GM23338 (cell line): ENCODE measurements at regions not wholly inside any gene's neighbourhood (a gene's known extent, or its start where the extent isn't known, plus 50 kb on each side); places are given as distances from the start of the nearest gene placed in this dataset.

Experiments used
- CREB1 ChIP-seq: fragments of 250-450 bp; sonication (Bioruptor Pico); IDR thresholded peaks from 2 replicates; pipeline ENCODE4 v1.5.0; 2020; ENCODE audit warnings: low read depth, mild to moderate bottlenecking, moderate library complexity
- CTCF ChIP-seq, 2 experiments: fragments of 200-600 bp in 1 of 2; sonication (generic) in 1 of 2; conservative IDR thresholded peaks; 2 replicates each; pipeline versions ENCODE4 v1.5.1 to v1.6.1; 2016 to 2017; ENCODE audit warnings: antibody characterized with exemption in 2 of 2, low read depth in 2 of 2, mild to moderate bottlenecking in 2 of 2, moderate library complexity in 1 of 2
- ETS1 ChIP-seq: IDR thresholded peaks from 2 replicates; pipeline ENCODE4 v1.6.1; 2016; ENCODE audit warnings: antibody characterized with exemption
- EZH2 ChIP-seq: fragments of 200-600 bp; sonication (generic); IDR thresholded peaks from one replicate; pipeline ENCODE4 v1.8.0; 2017; ENCODE audit warnings: antibody characterized with exemption, mild to moderate bottlenecking, low read depth; ENCODE audit not compliant: unreplicated experiment
- EZH2phosphoT487 ChIP-seq: fragments of 200-600 bp; sonication (generic); IDR thresholded peaks from one replicate; pipeline ENCODE4 v1.8.1; 2018; ENCODE audit warnings: antibody characterized with exemption; ENCODE audit not compliant: unreplicated experiment
- POLR2AphosphoS5 ChIP-seq: IDR thresholded peaks from 2 replicates; pipeline ENCODE4 v1.6.1; 2016; ENCODE audit warnings: antibody characterized with exemption, low read depth
- STAT1 ChIP-seq: IDR thresholded peaks from one replicate; pipeline ENCODE4 v1.6.1; 2016; ENCODE audit warnings: antibody characterized with exemption; ENCODE audit not compliant: unreplicated experiment
- TF ChIP-seq, protein P1 (sequence below): IDR thresholded peaks from one replicate; pipeline ENCODE4 v1.6.1; 2018; ENCODE audit warnings: antibody characterized with exemption; ENCODE audit not compliant: unreplicated experiment
- TF ChIP-seq, protein P2 (sequence below): fragments of 250-450 bp; sonication (Bioruptor Pico); IDR thresholded peaks from 2 replicates; pipeline ENCODE4 v1.5.0; 2020; ENCODE audit warnings: mild to moderate bottlenecking, moderate library complexity

DNA sequence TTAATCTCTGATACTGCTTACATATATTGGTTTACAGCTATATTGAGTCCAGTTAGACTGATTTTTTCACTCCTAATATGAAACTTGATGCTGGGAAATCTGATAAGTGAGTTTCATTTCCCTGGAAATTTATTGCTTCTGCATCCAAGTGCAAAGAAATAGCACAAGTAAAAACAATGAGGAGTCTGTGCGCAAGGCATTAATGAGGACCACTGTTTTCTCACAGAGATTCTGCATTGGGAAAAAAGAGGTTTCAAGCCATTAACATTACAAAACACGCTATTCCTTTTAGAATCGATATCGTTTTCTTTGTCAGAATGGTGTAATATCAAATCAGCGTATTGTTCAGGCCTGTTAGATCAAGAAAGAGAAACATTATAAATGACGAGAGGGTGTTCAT, 723.3 kb upstream of the ARRDC4 start:
- TF ChIP-seq CREB1 (CRISPR knock-in tag) (no peak), EZH2 (no peak), CTCF (conservative IDR thresholded peaks at IDR 0.05; ENCODE audit: low read depth in 2 of 2) (no peak), STAT1 (no peak), POLR2AphosphoS5 (no peak), EZH2phosphoT487 (no peak), ETS1 (no peak)
- TF ChIP-seq, protein P1, sequence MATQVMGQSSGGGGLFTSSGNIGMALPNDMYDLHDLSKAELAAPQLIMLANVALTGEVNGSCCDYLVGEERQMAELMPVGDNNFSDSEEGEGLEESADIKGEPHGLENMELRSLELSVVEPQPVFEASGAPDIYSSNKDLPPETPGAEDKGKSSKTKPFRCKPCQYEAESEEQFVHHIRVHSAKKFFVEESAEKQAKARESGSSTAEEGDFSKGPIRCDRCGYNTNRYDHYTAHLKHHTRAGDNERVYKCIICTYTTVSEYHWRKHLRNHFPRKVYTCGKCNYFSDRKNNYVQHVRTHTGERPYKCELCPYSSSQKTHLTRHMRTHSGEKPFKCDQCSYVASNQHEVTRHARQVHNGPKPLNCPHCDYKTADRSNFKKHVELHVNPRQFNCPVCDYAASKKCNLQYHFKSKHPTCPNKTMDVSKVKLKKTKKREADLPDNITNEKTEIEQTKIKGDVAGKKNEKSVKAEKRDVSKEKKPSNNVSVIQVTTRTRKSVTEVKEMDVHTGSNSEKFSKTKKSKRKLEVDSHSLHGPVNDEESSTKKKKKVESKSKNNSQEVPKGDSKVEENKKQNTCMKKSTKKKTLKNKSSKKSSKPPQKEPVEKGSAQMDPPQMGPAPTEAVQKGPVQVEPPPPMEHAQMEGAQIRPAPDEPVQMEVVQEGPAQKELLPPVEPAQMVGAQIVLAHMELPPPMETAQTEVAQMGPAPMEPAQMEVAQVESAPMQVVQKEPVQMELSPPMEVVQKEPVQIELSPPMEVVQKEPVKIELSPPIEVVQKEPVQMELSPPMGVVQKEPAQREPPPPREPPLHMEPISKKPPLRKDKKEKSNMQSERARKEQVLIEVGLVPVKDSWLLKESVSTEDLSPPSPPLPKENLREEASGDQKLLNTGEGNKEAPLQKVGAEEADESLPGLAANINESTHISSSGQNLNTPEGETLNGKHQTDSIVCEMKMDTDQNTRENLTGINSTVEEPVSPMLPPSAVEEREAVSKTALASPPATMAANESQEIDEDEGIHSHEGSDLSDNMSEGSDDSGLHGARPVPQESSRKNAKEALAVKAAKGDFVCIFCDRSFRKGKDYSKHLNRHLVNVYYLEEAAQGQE = no peak
- TF ChIP-seq, protein P2, sequence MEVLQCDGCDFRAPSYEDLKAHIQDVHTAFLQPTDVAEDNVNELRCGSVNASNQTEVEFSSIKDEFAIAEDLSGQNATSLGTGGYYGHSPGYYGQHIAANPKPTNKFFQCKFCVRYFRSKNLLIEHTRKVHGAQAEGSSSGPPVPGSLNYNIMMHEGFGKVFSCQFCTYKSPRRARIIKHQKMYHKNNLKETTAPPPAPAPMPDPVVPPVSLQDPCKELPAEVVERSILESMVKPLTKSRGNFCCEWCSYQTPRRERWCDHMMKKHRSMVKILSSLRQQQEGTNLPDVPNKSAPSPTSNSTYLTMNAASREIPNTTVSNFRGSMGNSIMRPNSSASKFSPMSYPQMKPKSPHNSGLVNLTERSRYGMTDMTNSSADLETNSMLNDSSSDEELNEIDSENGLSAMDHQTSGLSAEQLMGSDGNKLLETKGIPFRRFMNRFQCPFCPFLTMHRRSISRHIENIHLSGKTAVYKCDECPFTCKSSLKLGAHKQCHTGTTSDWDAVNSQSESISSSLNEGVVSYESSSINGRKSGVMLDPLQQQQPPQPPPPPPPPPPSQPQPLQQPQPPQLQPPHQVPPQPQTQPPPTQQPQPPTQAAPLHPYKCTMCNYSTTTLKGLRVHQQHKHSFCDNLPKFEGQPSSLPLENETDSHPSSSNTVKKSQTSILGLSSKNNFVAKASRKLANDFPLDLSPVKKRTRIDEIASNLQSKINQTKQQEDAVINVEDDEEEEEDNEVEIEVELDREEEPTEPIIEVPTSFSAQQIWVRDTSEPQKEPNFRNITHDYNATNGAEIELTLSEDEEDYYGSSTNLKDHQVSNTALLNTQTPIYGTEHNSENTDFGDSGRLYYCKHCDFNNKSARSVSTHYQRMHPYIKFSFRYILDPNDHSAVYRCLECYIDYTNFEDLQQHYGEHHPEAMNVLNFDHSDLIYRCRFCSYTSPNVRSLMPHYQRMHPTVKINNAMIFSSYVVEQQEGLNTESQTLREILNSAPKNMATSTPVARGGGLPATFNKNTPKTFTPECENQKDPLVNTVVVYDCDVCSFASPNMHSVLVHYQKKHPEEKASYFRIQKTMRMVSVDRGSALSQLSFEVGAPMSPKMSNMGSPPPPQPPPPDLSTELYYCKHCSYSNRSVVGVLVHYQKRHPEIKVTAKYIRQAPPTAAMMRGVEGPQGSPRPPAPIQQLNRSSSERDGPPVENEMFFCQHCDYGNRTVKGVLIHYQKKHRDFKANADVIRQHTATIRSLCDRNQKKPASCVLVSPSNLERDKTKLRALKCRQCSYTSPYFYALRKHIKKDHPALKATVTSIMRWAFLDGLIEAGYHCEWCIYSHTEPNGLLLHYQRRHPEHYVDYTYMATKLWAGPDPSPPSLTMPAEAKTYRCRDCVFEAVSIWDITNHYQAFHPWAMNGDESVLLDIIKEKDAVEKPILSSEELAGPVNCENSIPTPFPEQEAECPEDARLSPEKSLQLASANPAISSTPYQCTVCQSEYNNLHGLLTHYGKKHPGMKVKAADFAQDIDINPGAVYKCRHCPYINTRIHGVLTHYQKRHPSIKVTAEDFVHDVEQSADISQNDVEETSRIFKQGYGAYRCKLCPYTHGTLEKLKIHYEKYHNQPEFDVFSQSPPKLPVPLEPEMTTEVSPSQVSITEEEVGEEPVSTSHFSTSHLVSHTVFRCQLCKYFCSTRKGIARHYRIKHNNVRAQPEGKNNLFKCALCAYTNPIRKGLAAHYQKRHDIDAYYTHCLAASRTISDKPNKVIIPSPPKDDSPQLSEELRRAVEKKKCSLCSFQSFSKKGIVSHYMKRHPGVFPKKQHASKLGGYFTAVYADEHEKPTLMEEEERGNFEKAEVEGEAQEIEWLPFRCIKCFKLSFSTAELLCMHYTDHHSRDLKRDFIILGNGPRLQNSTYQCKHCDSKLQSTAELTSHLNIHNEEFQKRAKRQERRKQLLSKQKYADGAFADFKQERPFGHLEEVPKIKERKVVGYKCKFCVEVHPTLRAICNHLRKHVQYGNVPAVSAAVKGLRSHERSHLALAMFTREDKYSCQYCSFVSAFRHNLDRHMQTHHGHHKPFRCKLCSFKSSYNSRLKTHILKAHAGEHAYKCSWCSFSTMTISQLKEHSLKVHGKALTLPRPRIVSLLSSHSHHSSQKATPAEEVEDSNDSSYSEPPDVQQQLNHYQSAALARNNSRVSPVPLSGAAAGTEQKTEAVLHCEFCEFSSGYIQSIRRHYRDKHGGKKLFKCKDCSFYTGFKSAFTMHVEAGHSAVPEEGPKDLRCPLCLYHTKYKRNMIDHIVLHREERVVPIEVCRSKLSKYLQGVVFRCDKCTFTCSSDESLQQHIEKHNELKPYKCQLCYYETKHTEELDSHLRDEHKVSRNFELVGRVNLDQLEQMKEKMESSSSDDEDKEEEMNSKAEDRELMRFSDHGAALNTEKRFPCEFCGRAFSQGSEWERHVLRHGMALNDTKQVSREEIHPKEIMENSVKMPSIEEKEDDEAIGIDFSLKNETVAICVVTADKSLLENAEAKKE = no peak
